ENCODE measurements at regions not wholly inside any gene's neighbourhood (a gene's known extent, or its start where the extent isn't known, plus 50 kb on each side); places are given as distances from the start of the nearest gene placed in this dataset.
"Not testable (repeated sequence)": the region's sequence is repeated elsewhere in the genome, so short reads cannot be mapped to it uniquely, and the experiment has no call there.

- H3K9ac ChIP-seq, result no peak overlapping the region
- no peak overlapping the region for H3K4me3 ChIP-seq
- H4K20me1 ChIP-seq, result no peaks in the 10 kb centered on the region
- peaks cover 8 to 56% (median 49%) of the 10 kb centered on the region in 11 experiments; a peak in 19 of 22 replicates for H3K9me3 ChIP-seq (replicated peaks in 1 of 11)
- H3K4me1 ChIP-seq, result peaks cover 0 to 7% (median 0%) of the 10 kb centered on the region in 10 experiments; a peak in 4 of 20 replicates
- no peak for TF ChIP-seq Cebpa-rat (IDR thresholded peaks at IDR 0.05)
- H3K27ac ChIP-seq, result no peak overlapping the region
- H3K27me3 ChIP-seq, result no peaks in the 10 kb centered on the region
- no peaks in the 10 kb centered on the region for H3K36me3 ChIP-seq
- H3K4me2 ChIP-seq, result no peak overlapping the region
These were observed 102.5 kb upstream of the PNPT1 start for GRCh38 chr2:55796121-55796520.

GRCh38 chr2:55793602-55794001 is 100.0 kb upstream of the PNPT1 start:
- H4K20me1 ChIP-seq, H3K27ac ChIP-seq, H3K4me1 ChIP-seq, H3K4me2 ChIP-seq, H3K27me3 ChIP-seq, H3K4me3 ChIP-seq, H3K36me3 ChIP-seq, H3K9ac ChIP-seq: not testable (repeated sequence)
- H3K9me3 ChIP-seq (replicated peaks in 1 of 11), result peaks cover 8 to 46% (median 40%) of the 10 kb centered on the region in 11 experiments; a peak in 18 of 22 replicates

- TF ChIP-seq Cebpa-rat (IDR thresholded peaks at IDR 0.05), result no peak
These were observed 92.6 kb upstream of the PNPT1 start for GRCh38 chr2:55786280-55786679.

GRCh38 chr2:55783751-55784150 is 90.1 kb upstream of the PNPT1 start:
- H3K4me1 ChIP-seq, result peaks cover 0 to 47% (median 25%) of the 10 kb centered on the region in 10 experiments; a peak in 14 of 20 replicates
- H3K36me3 ChIP-seq; H4K20me1 ChIP-seq; H3K4me3 ChIP-seq; H3K9ac ChIP-seq; H3K9me3 ChIP-seq (replicated peaks in 1 of 11); H3K27ac ChIP-seq; H3K27me3 ChIP-seq: not testable (repeated sequence)
- H3K4me2 ChIP-seq, result peak overlapping the region in 2 of 11 experiments; percentile 14 to 40; a peak in 2 of 22 replicates

More at GRCh38 chr2:55786280-55786679, 92.6 kb upstream of the PNPT1 start:
- H3K9ac ChIP-seq, result no peak overlapping the region
- H3K27ac ChIP-seq, result no peak overlapping the region
- peaks cover 0 to 24% (median 8%) of the 10 kb centered on the region in 10 experiments; a peak in 11 of 20 replicates for H3K4me1 ChIP-seq
- H3K27me3 ChIP-seq, result no peaks in the 10 kb centered on the region
- no peak overlapping the region for H3K4me2 ChIP-seq
- H3K9me3 ChIP-seq (replicated peaks in 1 of 11), result peaks cover 0 to 7% (median 0%) of the 10 kb centered on the region in 11 experiments; a peak in 3 of 22 replicates
- H4K20me1 ChIP-seq, result no peaks in the 10 kb centered on the region
- H3K36me3 ChIP-seq, result no peaks in the 10 kb centered on the region
- H3K4me3 ChIP-seq, result no peak overlapping the region

- no peak overlapping the region for H3K9ac ChIP-seq
- no peak overlapping the region for H3K4me3 ChIP-seq
These were observed 89.0 kb upstream of the PNPT1 start for GRCh38 chr2:55782528-55783173.

GRCh38 chr2:55781542-55781941 is 87.9 kb upstream of the PNPT1 start:
- peaks cover 0 to 52% (median 25%) of the 10 kb centered on the region in 10 experiments; a peak in 14 of 20 replicates for H3K4me1 ChIP-seq
- H3K9ac ChIP-seq, result no peak overlapping the region
- peaks cover 0 to 28% (median 14%) of the 10 kb centered on the region in 11 experiments; a peak in 14 of 22 replicates for H3K9me3 ChIP-seq (replicated peaks in 1 of 11)
- peak overlapping the region in 1 of 11 experiments; percentile 4; a peak in 2 of 22 replicates for H3K4me2 ChIP-seq
- TF ChIP-seq Cebpa-rat (IDR thresholded peaks at IDR 0.05), result no peak
- H3K27ac ChIP-seq, result no peak overlapping the region
- no peaks in the 10 kb centered on the region for H3K36me3 ChIP-seq
- H3K27me3 ChIP-seq, result no peaks in the 10 kb centered on the region
- H3K4me3 ChIP-seq, result no peak overlapping the region
- no peaks in the 10 kb centered on the region for H4K20me1 ChIP-seq

More at GRCh38 chr2:55782528-55783173, 89.0 kb upstream of the PNPT1 start:
- Histone ChIP-seq H3K36me3 (no peaks in the 10 kb centered on the region), H3K27me3 (no peaks in the 10 kb centered on the region), H3K4me2 (peak overlapping the region in 6 of 11 experiments; percentile 14 to 42 (median 26); a peak in 7 of 22 replicates), H3K27ac (no peak overlapping the region), H3K4me1 (peaks cover 0 to 47% (median 25%) of the 10 kb centered on the region in 10 experiments; a peak in 14 of 20 replicates), H3K9me3 (replicated peaks in 1 of 11) (peaks cover 0 to 18% (median 7%) of the 10 kb centered on the region in 11 experiments; a peak in 12 of 22 replicates), H4K20me1 (no peaks in the 10 kb centered on the region)
- no peak for TF ChIP-seq Cebpa-rat (IDR thresholded peaks at IDR 0.05)

GRCh38 chr2:55780697-55781096 is 87.1 kb upstream of the PNPT1 start:
- Histone ChIP-seq H3K4me3 (no peak overlapping the region), H3K27ac (no peak overlapping the region), H3K9me3 (replicated peaks in 1 of 11) (peaks cover 0 to 36% (median 14%) of the 10 kb centered on the region in 11 experiments; a peak in 14 of 22 replicates), H3K4me1 (peaks cover 0 to 52% (median 25%) of the 10 kb centered on the region in 10 experiments; a peak in 14 of 20 replicates), H4K20me1 (no peaks in the 10 kb centered on the region), H3K27me3 (no peaks in the 10 kb centered on the region), H3K36me3 (no peaks in the 10 kb centered on the region), H3K4me2 (peak overlapping the region in 7 of 11 experiments; percentile 21 to 62 (median 42); a peak in 12 of 22 replicates), H3K9ac (no peak overlapping the region)
- TF ChIP-seq Cebpa-rat (IDR thresholded peaks at IDR 0.05), result no peak

- Histone ChIP-seq H3K9ac (no peak overlapping the region), H3K27ac (no peak overlapping the region), H3K9me3 (replicated peaks in 1 of 11) (peaks cover 0 to 36% (median 16%) of the 10 kb centered on the region in 11 experiments; a peak in 14 of 22 replicates), H4K20me1 (no peaks in the 10 kb centered on the region), H3K36me3 (no peaks in the 10 kb centered on the region), H3K27me3 (no peaks in the 10 kb centered on the region), H3K4me3 (no peak overlapping the region), H3K4me2 (peak overlapping the region in 8 of 11 experiments; percentile 10 to 62 (median 38); a peak in 11 of 22 replicates), H3K4me1 (peaks cover 0 to 52% (median 25%) of the 10 kb centered on the region in 10 experiments; a peak in 14 of 20 replicates)
- TF ChIP-seq Cebpa-rat (IDR thresholded peaks at IDR 0.05), result no peak
These were observed 86.1 kb upstream of the PNPT1 start for GRCh38 chr2:55779459-55780421.

- Histone ChIP-seq H3K27me3 (no peaks in the 10 kb centered on the region), H3K4me3 (no peak overlapping the region), H3K4me1 (peaks cover 8 to 43% (median 22%) of the 10 kb centered on the region in 10 experiments; a peak in 19 of 20 replicates), H3K27ac (no peak overlapping the region), H3K9me3 (replicated peaks in 1 of 11) (peaks cover 0 to 36% (median 18%) of the 10 kb centered on the region in 11 experiments; a peak in 14 of 22 replicates), H3K4me2 (peak overlapping the region in 2 of 11 experiments; percentile 3 to 6; a peak in 3 of 22 replicates), H3K36me3 (no peaks in the 10 kb centered on the region), H4K20me1 (no peaks in the 10 kb centered on the region), H3K9ac (no peak overlapping the region)
- no peak for TF ChIP-seq Cebpa-rat (IDR thresholded peaks at IDR 0.05)
These were observed 83.3 kb upstream of the PNPT1 start for GRCh38 chr2:55776966-55777365.

All from BLaER1 treated with 17β-estradiol and CSF1 and Interleukin-3, amounts not matched to agents 10 nM and 100 nM (cell line).